CD4-positive, alpha-beta T cell treated with Interleukin-15 for 4 hours (primary cell): ENCODE measurements at regions not wholly inside any gene's neighbourhood (a gene's known extent, or its start where the extent isn't known, plus 50 kb on each side); places are given as distances from the start of the nearest gene placed in this dataset.
"Not testable (repeated sequence)": the region's sequence is repeated elsewhere in the genome, so short reads cannot be mapped to it uniquely, and the experiment has no call there.

Experiments
- DNase-seq: peaks from one replicate; pipeline ENCODE4 v3.0.0-alpha.2; 2020; ENCODE audit warnings: low spot score

DNA sequence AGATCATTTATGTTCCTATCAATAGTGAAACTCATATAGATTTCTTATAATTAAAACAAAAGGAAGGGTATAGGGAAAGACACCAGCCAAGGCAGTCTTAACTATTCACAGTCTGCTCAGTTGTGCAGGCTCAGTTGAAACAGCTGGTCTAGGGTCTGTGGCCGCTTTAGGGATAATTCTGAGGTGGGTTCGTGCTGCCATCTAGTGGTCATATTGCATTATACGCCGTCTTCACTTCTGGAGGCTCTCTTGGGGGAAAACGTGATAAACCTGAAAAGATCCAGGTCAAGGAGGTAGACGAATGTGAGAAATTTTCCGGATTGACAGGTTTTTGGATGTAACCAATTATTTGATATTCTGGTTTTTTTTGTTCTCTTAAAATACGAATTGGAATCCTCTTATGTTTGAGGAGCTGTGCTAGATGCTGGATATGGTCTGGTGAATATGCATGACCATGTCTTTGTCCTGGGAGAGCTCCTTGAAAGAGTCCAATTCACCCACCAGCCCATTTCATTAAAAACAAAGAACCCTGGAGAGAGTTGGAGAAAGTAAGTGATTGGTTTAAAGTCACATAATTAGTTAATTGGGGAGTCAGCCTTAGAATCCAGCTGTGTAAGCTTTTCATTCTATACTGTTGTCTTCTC is 492.4 kb downstream of the PLCL1 start:
- DNase-seq, result peak; percentile 61

DNA sequence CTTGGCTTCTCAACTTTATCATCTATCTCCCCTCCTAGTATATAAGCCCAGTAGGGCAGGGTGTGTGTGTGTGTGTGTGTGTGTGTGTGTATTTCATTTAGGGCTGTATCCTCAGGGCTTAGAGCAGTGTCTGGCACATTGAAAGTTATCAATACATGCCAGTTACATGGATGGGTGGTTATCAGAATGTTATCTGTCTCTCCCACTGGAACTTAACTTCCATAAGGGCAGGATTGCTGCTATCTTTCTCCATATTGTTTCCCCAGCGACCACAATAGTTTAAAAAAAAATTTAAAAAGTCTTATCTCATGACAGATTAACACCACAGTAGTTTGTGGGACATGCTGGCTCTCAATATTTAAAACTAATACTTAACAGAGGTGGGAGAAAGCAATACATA is 488.9 kb downstream of the PLCL1 start:
- no peak for DNase-seq

DNA sequence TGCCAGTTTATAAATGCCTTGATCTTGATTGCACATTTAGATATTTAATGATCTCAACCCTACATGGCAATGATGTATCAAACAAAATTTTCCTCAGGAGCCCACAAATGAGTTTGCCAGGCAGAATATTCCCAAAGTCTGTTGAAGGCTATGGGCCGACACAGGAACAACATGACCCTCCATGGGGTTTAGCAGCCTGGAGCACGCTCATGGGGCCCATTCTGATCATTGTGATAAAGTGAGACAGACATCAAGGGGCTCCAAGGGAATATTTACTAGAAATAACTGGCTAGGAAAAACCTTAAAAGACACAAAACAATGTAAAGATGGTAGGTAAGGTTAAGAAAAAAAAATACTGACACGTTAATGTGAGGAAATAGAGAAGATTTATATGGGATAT is 485.4 kb downstream of the PLCL1 start:
- no peak for DNase-seq

- DNase-seq, result no peak
These were observed 483.3 kb downstream of the PLCL1 start for GRCh38 chr2:198287706-198288105.

GRCh38 chr2:198285216-198285615 is 480.8 kb downstream of the PLCL1 start:
- DNase-seq, result no peak

GRCh38 chr2:198283146-198283545 is 478.8 kb downstream of the PLCL1 start:
- no peak for DNase-seq

DNA sequence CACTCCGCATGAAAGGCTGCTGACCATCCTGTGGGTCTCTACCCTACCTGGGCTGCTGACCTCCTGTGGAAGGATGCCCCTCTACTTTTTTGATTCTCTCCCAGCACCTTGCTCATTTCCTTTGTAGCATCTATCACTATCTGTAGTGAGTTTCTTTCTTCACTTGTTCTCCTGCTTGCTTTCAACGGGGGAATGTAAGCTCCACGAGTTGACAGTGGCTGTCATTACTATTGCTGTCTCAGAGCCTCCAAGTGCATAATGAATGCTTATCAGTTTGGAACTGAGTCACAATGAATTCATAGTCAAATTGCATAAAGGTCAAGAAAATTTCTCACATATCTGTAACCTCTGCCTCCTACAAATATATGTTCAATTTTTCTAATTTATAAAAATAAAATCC is 477.7 kb downstream of the PLCL1 start:
- DNase-seq, result no peak

DNA sequence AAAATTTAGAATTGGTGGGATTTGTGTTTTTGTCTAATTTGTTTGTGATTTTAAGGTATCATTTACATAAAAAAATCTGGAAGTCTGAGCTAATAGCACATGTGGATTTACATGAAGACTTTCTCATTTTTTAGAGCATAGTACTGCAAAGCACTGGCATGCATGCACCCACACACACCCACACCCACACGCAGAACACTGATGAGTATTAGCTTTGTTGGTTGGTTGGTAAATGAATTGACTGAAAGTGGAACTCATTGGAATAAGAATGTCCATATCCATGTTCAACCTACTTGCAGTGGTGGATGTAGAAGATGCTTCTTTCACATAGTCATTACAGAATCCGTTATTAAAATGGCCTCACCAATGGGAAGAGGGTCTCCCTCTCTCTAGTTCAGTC is 475.8 kb downstream of the PLCL1 start:
- no peak for DNase-seq

DNA sequence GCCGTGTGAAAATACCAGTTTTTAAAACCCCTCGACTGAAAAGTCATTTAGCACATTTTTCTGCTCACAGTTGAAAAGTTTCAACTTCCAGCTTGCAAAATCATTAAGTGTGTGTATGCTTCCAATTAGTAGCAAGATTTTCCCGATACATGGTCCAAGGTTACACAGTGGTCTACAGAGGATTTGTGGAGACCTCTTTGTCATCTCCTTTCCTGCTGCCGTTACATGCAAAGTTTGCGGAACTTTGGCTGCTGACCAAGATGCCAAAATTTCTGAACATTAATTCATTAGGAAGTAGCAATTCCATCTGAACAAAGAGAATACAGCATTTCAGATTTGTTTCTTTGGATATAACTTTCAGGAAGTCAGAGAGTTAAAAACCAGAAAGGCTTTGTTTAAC is 474.6 kb downstream of the PLCL1 start:
- no peak for DNase-seq

DNA sequence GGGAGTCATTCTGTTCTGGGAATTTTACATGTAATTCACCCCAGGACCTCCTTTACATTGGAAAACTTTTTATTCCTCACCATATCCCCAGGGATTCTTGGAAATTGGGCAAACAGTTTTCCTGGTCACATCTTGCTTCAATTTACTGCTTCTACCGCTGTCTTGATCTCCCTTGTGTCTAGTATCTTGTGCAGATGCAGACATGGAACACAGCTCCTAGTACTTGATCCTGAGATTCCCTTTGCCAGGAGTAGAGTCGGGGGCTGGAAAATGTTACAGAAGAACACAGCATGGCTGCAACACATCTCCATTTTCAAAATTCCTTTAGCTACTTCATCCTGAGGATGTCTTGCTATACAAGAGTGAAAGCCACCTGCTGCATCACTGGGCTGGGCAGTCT is 472.8 kb downstream of the PLCL1 start:
- DNase-seq, result no peak

GRCh38 chr2:198273660-198274059 is 469.3 kb downstream of the PLCL1 start:
- DNase-seq, result no peak

GRCh38 chr2:198270157-198270556 is 465.8 kb downstream of the PLCL1 start:
- not testable (repeated sequence) for DNase-seq

- DNase-seq, result no peak
These were observed 464.1 kb downstream of the PLCL1 start for GRCh38 chr2:198268519-198268918.

DNA sequence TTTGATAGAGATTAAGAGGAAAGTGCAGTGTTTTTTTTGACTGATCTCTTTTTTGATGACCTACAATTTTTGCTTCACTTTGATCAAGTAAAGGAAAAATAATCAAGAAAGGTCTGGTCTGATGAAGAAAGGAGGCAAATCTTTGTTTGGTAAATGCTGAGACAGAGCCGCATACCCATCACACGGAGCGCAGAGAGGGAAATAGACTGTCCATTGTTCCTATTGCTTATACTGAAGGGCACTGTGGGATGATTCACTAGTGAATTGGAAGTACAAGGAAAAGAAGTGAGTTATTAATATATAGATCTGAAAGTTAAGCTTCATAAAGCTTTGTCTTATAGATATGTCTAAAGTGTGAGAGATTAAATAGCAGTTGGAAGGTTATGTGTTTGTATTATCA is 455.1 kb downstream of the PLCL1 start:
- no peak for DNase-seq

DNA sequence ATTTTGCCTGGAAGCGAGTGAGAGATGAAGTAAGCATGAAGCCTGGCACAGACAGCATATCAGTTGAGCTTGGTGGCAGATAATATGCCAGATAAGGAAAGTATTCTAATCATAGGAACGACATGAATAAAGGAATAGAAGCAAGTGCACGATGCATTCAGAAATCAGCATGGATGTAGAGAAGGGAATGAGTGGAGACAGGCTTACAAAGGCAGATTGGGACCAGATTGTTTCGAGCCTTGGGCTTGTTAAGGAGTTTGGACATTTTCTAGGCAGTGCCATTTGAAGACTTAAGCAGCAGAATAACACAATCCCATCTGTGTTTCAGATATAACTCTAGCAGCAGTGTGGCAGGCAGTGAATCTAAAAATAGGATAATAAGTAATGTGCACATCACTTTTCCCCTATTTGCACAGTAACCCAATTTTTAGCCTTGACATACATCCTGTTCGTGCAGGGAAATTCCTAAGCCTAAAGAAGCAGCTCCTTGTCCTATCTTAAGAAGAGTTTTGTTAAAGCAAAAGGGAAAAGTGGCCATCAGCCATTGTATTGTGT is 450.2 kb downstream of the PLCL1 start:
- no peak for DNase-seq

GRCh38 chr2:198253995-198254394 is 449.6 kb downstream of the PLCL1 start:
- DNase-seq, result no peak

GRCh38 chr2:198252472-198252871 is 448.1 kb downstream of the PLCL1 start:
- no peak for DNase-seq

DNA sequence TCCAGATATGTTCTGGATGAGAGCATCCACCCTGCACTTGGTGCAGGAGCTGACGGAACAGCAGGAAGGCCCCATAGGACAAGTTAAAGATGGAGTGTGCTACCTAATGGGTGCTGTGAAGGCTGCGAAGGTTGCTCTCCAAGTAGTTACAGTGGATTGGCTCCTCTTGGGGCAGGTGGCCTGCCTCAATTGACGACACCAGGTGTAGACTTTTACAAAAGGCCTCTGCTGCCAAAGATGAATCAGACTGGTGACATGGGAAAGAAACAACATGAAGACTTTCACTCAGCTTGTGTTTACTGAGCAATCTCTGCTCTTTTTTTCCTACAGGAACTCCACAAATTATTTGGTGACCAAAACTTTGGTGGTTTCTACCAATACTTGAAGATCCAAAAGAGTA is 437.7 kb downstream of the PLCL1 start:
- no peak for DNase-seq

DNA sequence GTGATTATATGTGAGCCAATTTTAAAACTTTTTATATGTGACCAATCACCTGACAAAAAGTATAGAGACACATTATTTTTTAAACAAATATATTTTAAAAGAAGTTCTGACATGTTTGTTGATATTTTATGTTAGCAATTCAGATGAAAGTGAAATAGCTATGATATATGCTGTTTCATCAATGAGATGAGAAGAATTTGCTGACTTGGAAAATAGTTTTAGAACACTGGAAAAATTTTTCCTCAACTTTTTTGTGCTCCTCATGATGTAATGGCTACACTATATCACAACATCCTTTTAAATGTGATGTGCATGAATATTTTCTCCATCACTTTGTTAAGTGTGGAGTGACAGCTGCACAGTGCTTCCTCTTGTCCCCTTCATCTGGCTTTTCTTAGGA is 434.0 kb downstream of the PLCL1 start:
- no peak for DNase-seq

DNA sequence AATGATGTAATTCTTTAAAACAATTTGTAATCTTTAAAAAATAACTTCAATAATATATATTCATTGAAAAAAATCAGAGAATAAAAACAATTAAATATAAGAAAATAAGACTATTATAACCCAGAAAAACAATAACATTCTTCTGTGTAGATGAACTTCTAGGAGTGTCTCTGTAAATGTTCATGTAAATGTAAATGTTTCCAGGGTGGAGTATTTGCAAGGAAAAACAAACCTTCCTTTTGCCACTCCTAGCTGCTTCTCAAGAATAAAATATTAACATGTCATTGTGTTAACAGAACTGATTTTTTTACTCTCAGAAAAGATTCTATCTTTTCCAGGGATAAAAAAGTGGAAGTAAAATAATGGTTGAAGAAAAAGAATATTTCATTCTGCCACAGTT is 431.9 kb downstream of the PLCL1 start:
- DNase-seq, result no peak

GRCh38 chr2:198232281-198232680 is 427.9 kb downstream of the PLCL1 start:
- no peak for DNase-seq

GRCh38 chr2:198231562-198231961 is 427.2 kb downstream of the PLCL1 start:
- no peak for DNase-seq

GRCh38 chr2:198220763-198221610 is 416.6 kb downstream of the PLCL1 start:
- no peak for DNase-seq
